ENCODE measurements at regions not wholly inside any gene's neighbourhood (a gene's known extent, or its start where the extent isn't known, plus 50 kb on each side); places are given as distances from the start of the nearest gene placed in this dataset.

- no peak for TF ChIP-seq CTCF (conservative IDR thresholded peaks at IDR 0.05; ENCODE audit: low read depth, low read length)
- TF ChIP-seq EZH2 (IDR thresholded peaks at IDR 0.05; ENCODE audit: borderline replicate concordance, low read depth, low read length, poor library complexity, severe bottlenecking), result no peak
These were observed 116.2 kb upstream of the FRMD6 start for GRCh38 chr14:51535443-51536044.

All from A673 (cell line).